ENCODE measurements at regions not wholly inside any gene's neighbourhood (a gene's known extent, or its start where the extent isn't known, plus 50 kb on each side); places are given as distances from the start of the nearest gene placed in this dataset.

GRCh38 chr16:85209526-85210121 lies 97.4 kb upstream of the CIBAR2 start:
- no peak for TF ChIP-seq CTCF (IDR thresholded peaks at IDR 0.05)

GRCh38 chr16:85210423-85211169 lies 98.3 kb upstream of the CIBAR2 start:
- no peak for TF ChIP-seq CTCF (IDR thresholded peaks at IDR 0.05)

- TF ChIP-seq CTCF (IDR thresholded peaks at IDR 0.05) = no peak
Measured at GRCh38 chr16:85211271-85211801, 99.1 kb upstream of the CIBAR2 start.

GRCh38 chr16:85213926-85214675 lies 101.8 kb upstream of the CIBAR2 start:
- no peak for TF ChIP-seq CTCF (IDR thresholded peaks at IDR 0.05)

GRCh38 chr16:85215478-85216118 lies 103.3 kb upstream of the CIBAR2 start:
- no peak for TF ChIP-seq CTCF (IDR thresholded peaks at IDR 0.05)

GRCh38 chr16:85216522-85217375 lies 104.5 kb upstream of the CIBAR2 start:
- TF ChIP-seq CTCF (IDR thresholded peaks at IDR 0.05) = no peak

Data from LNCAP (cell line).